ENCODE measurements at regions not wholly inside any gene's neighbourhood (a gene's known extent, or its start where the extent isn't known, plus 50 kb on each side); places are given as distances from the start of the nearest gene placed in this dataset.

- Mint-ChIP-seq H3K27ac (ENCODE audit: unreplicated experiment) (no peak overlapping the region), H3K4me1 (ENCODE audit: low read depth) (no peaks in the 10 kb centered on the region), H3K4me3 (ENCODE audit: unreplicated experiment) (no peak overlapping the region), H3K36me3 (ENCODE audit: low read depth) (no peaks in the 10 kb centered on the region), H3K9me3 (ENCODE audit: low read depth) (peaks cover 7% of the 10 kb centered on the region), H3K27me3 (ENCODE audit: low read depth) (no peaks in the 10 kb centered on the region)
- no peak for DNase-seq (ENCODE audit: low spot score)
- TF ChIP-seq, protein P1, sequence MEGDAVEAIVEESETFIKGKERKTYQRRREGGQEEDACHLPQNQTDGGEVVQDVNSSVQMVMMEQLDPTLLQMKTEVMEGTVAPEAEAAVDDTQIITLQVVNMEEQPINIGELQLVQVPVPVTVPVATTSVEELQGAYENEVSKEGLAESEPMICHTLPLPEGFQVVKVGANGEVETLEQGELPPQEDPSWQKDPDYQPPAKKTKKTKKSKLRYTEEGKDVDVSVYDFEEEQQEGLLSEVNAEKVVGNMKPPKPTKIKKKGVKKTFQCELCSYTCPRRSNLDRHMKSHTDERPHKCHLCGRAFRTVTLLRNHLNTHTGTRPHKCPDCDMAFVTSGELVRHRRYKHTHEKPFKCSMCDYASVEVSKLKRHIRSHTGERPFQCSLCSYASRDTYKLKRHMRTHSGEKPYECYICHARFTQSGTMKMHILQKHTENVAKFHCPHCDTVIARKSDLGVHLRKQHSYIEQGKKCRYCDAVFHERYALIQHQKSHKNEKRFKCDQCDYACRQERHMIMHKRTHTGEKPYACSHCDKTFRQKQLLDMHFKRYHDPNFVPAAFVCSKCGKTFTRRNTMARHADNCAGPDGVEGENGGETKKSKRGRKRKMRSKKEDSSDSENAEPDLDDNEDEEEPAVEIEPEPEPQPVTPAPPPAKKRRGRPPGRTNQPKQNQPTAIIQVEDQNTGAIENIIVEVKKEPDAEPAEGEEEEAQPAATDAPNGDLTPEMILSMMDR (IDR thresholded peaks at IDR 0.05): no peak
Observed at GRCh38 chr16:5433587-5433986, 336.0 kb upstream of the EEF2KMT start.

GRCh38 chr16:5432166-5432565, 334.6 kb upstream of the EEF2KMT start:
- TF ChIP-seq, protein P1 (IDR thresholded peaks at IDR 0.05): no peak
- DNase-seq (ENCODE audit: low spot score): no peak
- no peak overlapping the region for H3K4me3 Mint-ChIP-seq (ENCODE audit: unreplicated experiment)
- peaks cover 2% of the 10 kb centered on the region for H3K9me3 Mint-ChIP-seq (ENCODE audit: low read depth)
- H3K27ac Mint-ChIP-seq (ENCODE audit: unreplicated experiment): no peak overlapping the region
- no peaks in the 10 kb centered on the region for H3K27me3 Mint-ChIP-seq (ENCODE audit: low read depth)
- H3K36me3 Mint-ChIP-seq (ENCODE audit: low read depth): no peaks in the 10 kb centered on the region
- no peaks in the 10 kb centered on the region for H3K4me1 Mint-ChIP-seq (ENCODE audit: low read depth)

GRCh38 chr16:5430598-5430997, 333.0 kb upstream of the EEF2KMT start:
- Mint-ChIP-seq H3K27me3 (ENCODE audit: low read depth) (no peaks in the 10 kb centered on the region), H3K27ac (ENCODE audit: unreplicated experiment) (no peak overlapping the region), H3K36me3 (ENCODE audit: low read depth) (no peaks in the 10 kb centered on the region), H3K4me3 (ENCODE audit: unreplicated experiment) (no peak overlapping the region), H3K9me3 (ENCODE audit: low read depth) (no peaks in the 10 kb centered on the region), H3K4me1 (ENCODE audit: low read depth) (no peaks in the 10 kb centered on the region)
- TF ChIP-seq, protein P1 (IDR thresholded peaks at IDR 0.05): no peak
- DNase-seq (ENCODE audit: low spot score): no peak

DNA sequence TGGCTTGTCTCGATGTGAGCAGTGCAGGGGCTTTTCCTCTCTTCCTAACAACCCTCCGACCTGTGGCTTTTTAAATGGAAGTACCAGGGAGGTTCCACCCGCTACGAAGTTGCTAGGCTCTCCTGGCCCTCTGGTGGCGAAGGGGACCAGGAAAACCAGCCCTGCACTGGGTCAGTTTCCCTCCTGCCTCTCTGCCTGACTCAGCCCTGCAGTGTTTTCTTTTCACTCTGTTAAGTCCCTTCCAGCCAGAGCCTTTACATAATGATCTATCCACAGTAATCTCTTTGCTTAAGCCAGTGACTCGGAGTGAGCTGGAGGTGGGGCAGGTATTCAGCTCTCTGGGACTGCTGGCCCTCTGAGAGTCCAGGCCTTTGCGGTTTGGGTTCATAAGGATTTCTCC, 331.3 kb upstream of the EEF2KMT start:
- Mint-ChIP-seq H3K4me3 (ENCODE audit: unreplicated experiment) (no peak overlapping the region), H3K27me3 (ENCODE audit: low read depth) (no peaks in the 10 kb centered on the region), H3K36me3 (ENCODE audit: low read depth) (no peaks in the 10 kb centered on the region), H3K4me1 (ENCODE audit: low read depth) (no peaks in the 10 kb centered on the region), H3K9me3 (ENCODE audit: low read depth) (no peaks in the 10 kb centered on the region), H3K27ac (ENCODE audit: unreplicated experiment) (no peak overlapping the region)
- TF ChIP-seq, protein P1 (IDR thresholded peaks at IDR 0.05): no peak
- no peak for DNase-seq (ENCODE audit: low spot score)

DNA sequence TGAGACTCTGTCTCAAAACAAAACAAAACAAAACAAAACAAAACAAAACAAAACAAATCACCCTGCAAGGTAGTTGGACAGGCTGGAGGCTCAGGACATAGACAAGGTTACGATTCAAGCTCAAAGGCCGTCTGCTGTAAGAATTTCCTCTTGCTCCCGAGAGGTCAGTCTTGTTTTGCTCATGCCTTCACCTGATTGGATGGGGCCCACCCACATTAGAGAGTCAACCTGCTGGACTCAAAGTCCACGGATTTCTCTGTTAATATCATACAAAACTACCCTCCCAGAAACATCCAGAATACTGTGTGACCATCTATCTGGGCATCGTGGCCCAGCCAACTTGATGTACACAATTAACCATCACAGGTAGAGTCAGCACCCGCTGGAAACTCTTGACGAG, 330.0 kb upstream of the EEF2KMT start:
- Mint-ChIP-seq H3K4me3 (ENCODE audit: unreplicated experiment) (no peak overlapping the region), H3K4me1 (ENCODE audit: low read depth) (no peaks in the 10 kb centered on the region), H3K9me3 (ENCODE audit: low read depth) (no peaks in the 10 kb centered on the region), H3K27ac (ENCODE audit: unreplicated experiment) (no peak overlapping the region), H3K27me3 (ENCODE audit: low read depth) (no peaks in the 10 kb centered on the region), H3K36me3 (ENCODE audit: low read depth) (no peaks in the 10 kb centered on the region)
- DNase-seq (ENCODE audit: low spot score): no peak
- TF ChIP-seq, protein P1 (IDR thresholded peaks at IDR 0.05): no peak

Measured in chondrocyte (in vitro differentiated cells).